ENCODE measurements at regions not wholly inside any gene's neighbourhood (a gene's known extent, or its start where the extent isn't known, plus 50 kb on each side); places are given as distances from the start of the nearest gene placed in this dataset.

GRCh38 chr1:229218612-229219025 lies 52.3 kb upstream of the RAB4A start:
- TF ChIP-seq CTCF (conservative IDR thresholded peaks at IDR 0.05) (no peak), ZFX (IDR thresholded peaks at IDR 0.05) (no peak)

Measured in C4-2B (cell line).